HG03025 (cell line): ENCODE measurements at regions not wholly inside any gene's neighbourhood (a gene's known extent, or its start where the extent isn't known, plus 50 kb on each side); places are given as distances from the start of the nearest gene placed in this dataset.
"Not testable (repeated sequence)": the region's sequence is repeated elsewhere in the genome, so short reads cannot be mapped to it uniquely, and the experiment has no call there.

Experiments
- ATAC-seq: cut with Tn5 transposase; IDR thresholded peaks from one replicate; pipeline ENCODE4 v1.9.1; 2021; ENCODE audit warnings: mild to moderate bottlenecking, moderate library complexity; ENCODE audit not compliant: unreplicated experiment, low FRiP score

- ATAC-seq, result not testable (repeated sequence)
Measured at GRCh38 chr12:17564630-17565029, 525.4 kb downstream of the RERGL start.

GRCh38 chr12:17550011-17550410, 540.0 kb downstream of the RERGL start:
- ATAC-seq, result no peak

DNA sequence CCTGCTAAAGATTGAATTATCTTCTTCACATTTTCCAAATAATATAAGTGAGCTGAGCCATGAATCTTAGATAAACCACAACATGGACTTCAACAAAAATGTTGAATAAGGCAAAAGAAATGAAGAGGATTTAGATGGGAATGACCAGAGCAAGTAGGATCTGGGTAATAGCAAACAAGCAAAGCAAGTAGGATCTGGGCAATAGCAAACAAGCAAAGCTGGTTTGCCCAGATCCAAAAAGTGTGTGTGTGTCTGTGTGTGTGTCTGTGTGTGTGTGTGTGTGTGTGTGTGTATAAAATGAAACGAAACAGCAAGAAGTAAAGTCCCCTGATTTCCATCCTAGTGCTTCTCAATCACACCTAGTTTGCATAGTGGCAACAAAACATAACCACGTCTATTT, 549.1 kb downstream of the RERGL start:
- no peak for ATAC-seq

DNA sequence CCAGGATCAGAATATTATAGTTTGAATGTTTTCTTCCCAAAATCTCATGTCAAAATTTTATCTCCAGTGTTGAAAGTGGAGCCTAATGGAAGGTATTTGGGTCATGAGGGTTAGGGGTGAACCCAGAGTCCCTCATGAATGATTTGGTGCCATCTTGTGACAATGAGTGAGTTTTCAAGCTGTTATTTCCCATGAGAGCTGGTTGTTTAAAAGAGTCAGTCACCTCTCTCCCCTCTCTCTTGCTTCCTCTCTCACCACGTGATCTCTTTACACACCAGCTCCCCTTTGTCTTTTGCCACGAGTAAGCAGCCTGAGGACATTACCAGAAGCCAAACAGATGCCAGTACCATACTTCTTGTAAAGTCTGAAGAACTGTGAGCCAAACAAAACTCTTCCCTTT, 561.6 kb downstream of the RERGL start:
- ATAC-seq, result no peak

GRCh38 chr12:17527021-17527420, 563.0 kb downstream of the RERGL start:
- no peak for ATAC-seq

GRCh38 chr12:17511369-17511768, 578.6 kb downstream of the RERGL start:
- ATAC-seq, result no peak

DNA sequence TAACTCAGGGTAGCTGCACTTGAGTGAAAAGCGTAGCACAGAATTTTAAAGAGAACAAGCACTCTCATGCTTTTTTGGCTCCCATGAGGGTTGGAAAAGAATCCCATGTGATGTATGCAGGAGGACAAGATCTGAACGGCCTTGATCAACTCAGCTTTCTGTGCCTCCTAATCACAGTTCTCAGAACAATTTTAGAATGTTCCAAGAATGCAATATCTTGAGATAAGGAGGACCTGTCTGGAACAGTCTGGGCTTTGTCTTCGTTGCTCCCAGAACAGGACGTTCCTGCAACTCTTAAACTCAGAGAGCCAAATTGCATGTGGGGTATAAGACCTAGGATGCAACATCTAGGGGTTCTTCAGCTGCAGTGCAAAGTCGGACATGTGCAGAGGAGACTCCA, 582.7 kb downstream of the RERGL start:
- no peak for ATAC-seq

DNA sequence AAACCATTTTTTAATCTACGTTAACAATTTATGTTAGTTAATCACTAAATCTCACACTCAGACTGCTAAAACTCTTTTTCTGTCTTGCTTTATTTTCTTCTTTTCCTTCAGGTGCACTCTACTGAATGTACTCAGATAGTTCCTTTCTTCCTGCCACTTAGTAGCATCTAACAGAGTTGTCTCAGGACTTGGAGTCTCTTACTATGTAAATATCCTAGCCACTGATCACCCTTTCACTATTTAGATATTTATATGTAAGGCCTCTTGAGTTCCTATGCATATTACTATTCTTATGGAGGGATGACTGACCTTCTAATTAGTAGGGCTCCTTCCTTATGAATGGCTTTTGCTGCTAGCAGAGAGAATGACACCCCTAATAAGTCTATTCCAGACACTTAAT, 586.3 kb downstream of the RERGL start:
- no peak for ATAC-seq

- ATAC-seq, result no peak
Measured at GRCh38 chr12:17489452-17489851, 600.5 kb downstream of the RERGL start.

GRCh38 chr12:17478908-17479673, 610.9 kb downstream of the RERGL start:
- no peak for ATAC-seq

GRCh38 chr12:17470460-17470859, 619.5 kb downstream of the RERGL start:
- ATAC-seq, result no peak

- no peak for ATAC-seq
Measured at GRCh38 chr12:17459214-17459613, 630.8 kb downstream of the RERGL start.

DNA sequence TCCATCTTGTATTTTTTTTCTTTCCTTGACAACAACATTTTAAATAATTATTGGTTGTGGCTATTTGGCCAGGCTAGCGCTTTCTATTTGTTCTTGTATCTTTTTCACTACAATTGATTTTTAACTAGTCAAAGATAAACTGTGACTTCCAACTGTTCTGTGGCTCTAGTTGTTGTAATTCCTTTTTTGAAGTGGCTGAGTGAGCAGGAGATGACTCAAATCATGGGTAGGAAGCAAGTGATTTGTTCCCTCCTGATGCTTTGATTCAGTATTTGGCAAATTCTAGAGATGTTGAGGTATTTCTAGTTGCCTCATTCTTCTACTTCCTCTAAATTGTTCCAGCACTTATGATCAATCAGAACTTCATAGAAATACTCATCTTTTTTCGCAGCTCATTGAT, 633.5 kb downstream of the RERGL start:
- no peak for ATAC-seq

GRCh38 chr12:17438141-17438540, 651.9 kb downstream of the RERGL start:
- no peak for ATAC-seq

GRCh38 chr12:17416748-17417147, 673.2 kb downstream of the RERGL start:
- no peak for ATAC-seq

GRCh38 chr12:17414596-17414995, 675.4 kb downstream of the RERGL start:
- no peak for ATAC-seq

DNA sequence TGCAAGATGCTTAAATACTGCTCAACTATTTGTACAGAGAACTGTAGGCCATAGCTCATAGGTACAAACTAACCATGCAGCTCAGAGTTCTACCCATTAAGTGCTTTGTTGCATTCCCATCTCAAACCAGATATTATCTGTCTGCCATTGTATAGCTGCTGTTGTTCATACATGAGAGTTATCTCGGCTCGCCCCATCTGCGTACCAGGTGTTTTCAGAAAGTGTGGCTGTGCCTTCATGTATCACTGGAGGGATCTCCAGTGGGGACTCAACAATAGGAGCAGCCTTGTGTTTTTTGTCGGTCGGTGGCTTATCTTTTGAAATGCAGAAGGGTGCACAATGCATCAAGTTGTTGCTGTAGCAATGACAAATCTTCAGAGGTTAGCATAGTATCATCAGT, 678.3 kb downstream of the RERGL start:
- ATAC-seq, result no peak

- ATAC-seq, result no peak
Measured at GRCh38 chr12:17388679-17389078, 701.3 kb downstream of the RERGL start.

DNA sequence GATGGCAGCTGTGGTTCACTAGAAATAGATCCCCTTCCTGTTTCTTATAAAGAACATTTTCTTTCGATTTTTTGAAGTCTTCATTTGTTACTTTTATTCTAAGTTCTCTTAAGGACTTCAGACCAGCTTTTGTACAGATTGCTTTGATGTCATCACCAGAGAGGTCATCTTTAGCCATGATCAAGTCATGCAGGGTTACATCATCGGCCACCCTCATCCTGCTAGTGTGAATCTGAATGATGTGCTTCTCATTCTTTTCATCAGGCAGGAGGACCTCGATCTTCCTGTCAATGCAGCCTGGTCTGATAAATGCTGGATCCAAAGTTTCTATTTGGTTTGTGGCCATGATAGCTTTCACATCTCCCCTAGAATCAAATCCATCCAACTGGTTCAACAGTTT, 706.7 kb downstream of the RERGL start:
- ATAC-seq, result no peak

DNA sequence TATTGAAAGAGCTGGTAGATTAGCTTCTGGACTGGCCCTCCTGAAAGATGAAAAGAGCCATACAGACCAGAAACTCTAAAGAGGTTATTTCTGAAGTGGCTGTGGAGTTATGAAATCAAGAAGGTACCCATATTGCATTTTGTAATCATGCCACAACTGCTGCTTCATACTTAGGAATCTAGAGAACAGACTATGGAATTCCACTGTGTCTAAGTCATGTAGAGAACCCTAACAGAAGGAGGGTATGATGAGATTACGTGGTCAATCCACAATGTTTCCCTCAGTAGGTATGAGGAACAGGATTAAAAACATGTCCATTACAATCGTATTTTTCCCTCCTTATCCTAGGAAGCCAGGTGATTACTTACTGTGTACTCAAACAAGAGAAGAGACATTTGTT, 708.8 kb downstream of the RERGL start:
- no peak for ATAC-seq

DNA sequence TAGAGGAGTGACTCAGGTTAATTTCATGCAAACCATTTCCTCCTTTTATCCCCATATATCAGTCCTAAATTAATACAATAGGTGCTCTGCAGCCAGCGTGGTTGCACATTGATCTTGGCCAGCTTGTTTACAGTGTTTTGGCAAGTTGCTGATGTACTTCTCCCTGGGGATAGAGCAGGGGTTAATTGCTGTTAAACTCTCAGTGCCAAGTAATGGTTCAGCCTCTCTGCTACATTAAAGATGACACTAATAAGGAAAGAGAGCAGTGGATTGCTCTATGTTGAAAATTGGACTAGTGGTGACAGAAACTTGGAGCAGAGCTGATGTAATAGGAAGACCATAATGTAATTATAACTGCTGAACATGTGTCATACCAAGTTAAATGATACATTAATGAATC, 717.5 kb downstream of the RERGL start:
- no peak for ATAC-seq

DNA sequence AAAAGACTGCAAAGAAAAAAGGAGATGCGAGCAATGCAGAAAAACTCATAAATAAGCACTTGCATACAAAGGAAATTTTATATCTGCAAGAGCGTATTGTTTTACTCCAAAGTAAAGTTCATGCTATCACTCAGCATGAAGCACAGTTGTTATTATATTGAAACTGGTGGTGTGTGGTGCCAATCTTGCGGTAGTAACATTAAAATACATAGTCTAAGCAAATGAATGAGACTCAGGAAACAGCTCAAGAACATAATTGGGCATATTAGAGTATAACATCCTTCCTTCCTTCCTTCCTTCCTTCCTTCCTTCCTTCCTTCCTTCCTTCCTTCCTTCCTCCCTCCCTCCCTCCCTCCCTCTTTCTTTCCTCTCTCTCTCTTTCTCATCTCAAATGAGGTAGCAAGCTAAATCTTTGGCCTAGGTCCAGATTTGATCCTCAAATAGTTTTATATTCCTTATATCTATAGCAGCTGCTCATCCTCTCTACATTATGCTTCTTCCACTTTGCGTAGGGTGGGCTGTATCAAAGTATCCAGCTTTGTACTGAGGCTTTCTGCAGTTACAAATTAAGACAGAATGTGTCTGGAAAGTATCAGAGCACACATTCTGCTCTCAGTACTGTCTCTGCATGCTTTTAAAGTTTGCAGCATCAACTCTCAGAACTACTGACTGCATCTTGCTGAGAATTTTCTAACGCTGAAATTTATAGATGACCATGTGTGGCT, 718.3 kb downstream of the RERGL start:
- ATAC-seq, result no peak
